Transverse colon (tissue), 4 donors: ENCODE measurements at regions not wholly inside any gene's neighbourhood (a gene's known extent, or its start where the extent isn't known, plus 50 kb on each side); places are given as distances from the start of the nearest gene placed in this dataset.

Source experiments
- DNase-seq: peaks from one replicate; pipeline ENCODE4 v3.0.0-alpha.2; 2019
- H3K27ac ChIP-seq, 4 donors: fragments of 200-600 bp; sonication (generic); 2 replicates each; pipeline ENCODE4 v1.5.1; 2016 to 2018; ENCODE audit warnings: inconsistent platforms in 4 of 4
- H3K27me3 ChIP-seq: fragments of 200-600 bp; sonication (generic); 2 replicates; pipeline ENCODE4 v1.5.1; 2017; ENCODE audit warnings: inconsistent platforms
- H3K36me3 ChIP-seq, 4 donors: fragments of 200-600 bp; sonication (generic); 2 replicates each; pipeline ENCODE4 v1.5.1; 2017 to 2019; ENCODE audit warnings: inconsistent platforms in 4 of 4
- H3K4me1 ChIP-seq, 4 donors: fragments of 200-600 bp; sonication (generic); 2 replicates each; pipeline ENCODE4 v1.5.1; 2017 to 2020; ENCODE audit warnings: inconsistent platforms in 4 of 4
- H3K4me3 ChIP-seq, 4 donors: fragments of 200-600 bp; sonication (generic); 1 replicate in 1 of 4; 2 replicates in 3 of 4; pipeline versions ENCODE4 v1.5.1 to v1.6.1; 2017 to 2019; ENCODE audit warnings: inconsistent platforms in 4 of 4
- H3K9me3 ChIP-seq, 2 donors: fragments of 200-600 bp; sonication (generic); 2 replicates each; pipeline ENCODE4 v1.5.1; 2017 to 2019; ENCODE audit warnings: inconsistent platforms in 2 of 2
- CTCF ChIP-seq, 5 experiments: fragments of 200-600 bp in 3 of 5; fragments of 450-650 bp in 2 of 5; sonication (generic) in 3 of 5; IDR thresholded peaks; 1 replicate in 2 of 5; 2 replicates in 3 of 5; pipeline ENCODE4 v1.5.1; 2016 to 2017; ENCODE audit warnings: antibody characterized with exemption in 5 of 5, inconsistent platforms in 3 of 5, mild to moderate bottlenecking in 2 of 5, moderate library complexity in 1 of 5
- EP300 ChIP-seq: sonication (generic); formaldehyde crosslinking; IDR thresholded peaks from one replicate; pipeline ENCODE4 v1.6.1; 2017; ENCODE audit warnings: antibody characterized with exemption, low read depth
- POLR2A ChIP-seq: fragments of 450-650 bp; IDR thresholded peaks from one replicate; pipeline ENCODE4 v1.6.1; 2016; ENCODE audit warnings: antibody characterized with exemption, mild to moderate bottlenecking, moderate library complexity
- POLR2AphosphoS5 ChIP-seq, 3 donors: sonication (generic); formaldehyde crosslinking; IDR thresholded peaks; one replicate each; pipeline ENCODE4 v1.6.1; 2016; ENCODE audit warnings: antibody characterized with exemption in 3 of 3
- WGBS, 2 donors: methylation state at CpG; one replicate each; pipeline ENCODE4 v1.1.5; 2018; ENCODE audit warnings: low coverage in 1 of 2; 5-methylcytosine and 5-hydroxymethylcytosine counted together
- in situ Hi-C, 4 donors: fragments of 200-750 bp; cut with MboI; loops; one replicate each; pipeline versions ENCODE4 v1.15.0 to v1.15.1; 2017; ENCODE audit warnings: low sequenced_read_pairs in 3 of 4, low pct_ligation_motif_present in 1 of 4, low pct_unique_long_range_greater_than_20kb in 1 of 4
- intact Hi-C: fragments of 100-400 bp; cut with DNase I; formaldehyde crosslinking; loops from one replicate; pipeline ENCODE4 v1.15.1; 2023; ENCODE audit warnings: low total_unique reads

GRCh38 chr20:61056627-61057442, 195.2 kb upstream of the CDH4 start:
- no peaks in the 10 kb centered on the region for H3K36me3 ChIP-seq
- H3K9me3 ChIP-seq, result no peaks in the 10 kb centered on the region
- intact Hi-C loops (no loop called here), in situ Hi-C loops (no loop called here)
- H3K4me1 ChIP-seq, result no peaks in the 10 kb centered on the region
- 68% methylated on average over 16 of the region's 16 CpGs; no CpG with 5 or more reads in 1 of the 2 donors for WGBS, 2 donors
- H3K27me3 ChIP-seq, result no peaks in the 10 kb centered on the region
- no peak overlapping the region for H3K4me3 ChIP-seq
- H3K27ac ChIP-seq, result no peak overlapping the region
- TF ChIP-seq CTCF (IDR thresholded peaks at IDR 0.05) (no peak), EP300 (no peak), POLR2A (no peak), POLR2AphosphoS5 (IDR thresholded peaks at IDR 0.05) (no peak)
- DNase-seq, result no peak

GRCh38 chr20:61057443-61058121, 194.5 kb upstream of the CDH4 start:
- Histone ChIP-seq H3K27ac (no peak overlapping the region), H3K4me1 (no peaks in the 10 kb centered on the region), H3K27me3 (no peaks in the 10 kb centered on the region), H3K4me3 (no peak overlapping the region), H3K36me3 (no peaks in the 10 kb centered on the region), H3K9me3 (no peaks in the 10 kb centered on the region)
- 72% methylated on average over 20 of the region's 20 CpGs; no CpG with 5 or more reads in 1 of the 2 donors for WGBS, 2 donors
- intact Hi-C loops, result no loop called here
- TF ChIP-seq POLR2A, result no peak
- TF ChIP-seq EP300, result no peak
- no peak for TF ChIP-seq POLR2AphosphoS5 (IDR thresholded peaks at IDR 0.05)
- no peak for TF ChIP-seq CTCF (IDR thresholded peaks at IDR 0.05)
- DNase-seq, result no peak
- in situ Hi-C loops, result no loop called here

GRCh38 chr20:61061981-61062380, 190.1 kb upstream of the CDH4 start:
- Histone ChIP-seq H3K4me1 (no peaks in the 10 kb centered on the region), H3K9me3 (no peaks in the 10 kb centered on the region), H3K27ac (no peak overlapping the region), H3K4me3 (no peak overlapping the region), H3K36me3 (no peaks in the 10 kb centered on the region), H3K27me3 (no peaks in the 10 kb centered on the region)
- DNase-seq, result no peak
- intact Hi-C loops, result no loop called here
- no peak for TF ChIP-seq EP300
- TF ChIP-seq POLR2AphosphoS5 (IDR thresholded peaks at IDR 0.05), result no peak
- TF ChIP-seq CTCF (IDR thresholded peaks at IDR 0.05), result no peak
- no peak for TF ChIP-seq POLR2A
- 38 to 78% methylated on average over 4 to 6 of the region's 6 CpGs for WGBS, 2 donors
- in situ Hi-C loops, result no loop called here

- WGBS, 2 donors, result 82% methylated on average over 10 of the region's 10 CpGs; no CpG with 5 or more reads in 1 of the 2 donors
- in situ Hi-C loops (no loop called here), intact Hi-C loops (no loop called here)
These were observed 186.2 kb upstream of the CDH4 start for GRCh38 chr20:61065853-61066252.

More at GRCh38 chr20:61065853-61066252, 186.2 kb upstream of the CDH4 start:
- Histone ChIP-seq H3K4me3 (no peak overlapping the region), H3K27me3 (no peaks in the 10 kb centered on the region), H3K36me3 (no peaks in the 10 kb centered on the region), H3K27ac (no peak overlapping the region), H3K4me1 (no peaks in the 10 kb centered on the region), H3K9me3 (no peaks in the 10 kb centered on the region)
- no peak for DNase-seq
- TF ChIP-seq EP300 (no peak), POLR2A (no peak), POLR2AphosphoS5 (IDR thresholded peaks at IDR 0.05) (no peak), CTCF (IDR thresholded peaks at IDR 0.05) (no peak)
